GM18519 (cell line): ENCODE measurements at regions not wholly inside any gene's neighbourhood (a gene's known extent, or its start where the extent isn't known, plus 50 kb on each side); places are given as distances from the start of the nearest gene placed in this dataset.

ENCODE experiments used
- ATAC-seq: cut with Tn5 transposase; IDR thresholded peaks from one replicate; pipeline ENCODE4 v1.9.1; 2021; ENCODE audit warnings: mild to moderate bottlenecking, moderate library complexity; ENCODE audit not compliant: unreplicated experiment, low FRiP score

DNA sequence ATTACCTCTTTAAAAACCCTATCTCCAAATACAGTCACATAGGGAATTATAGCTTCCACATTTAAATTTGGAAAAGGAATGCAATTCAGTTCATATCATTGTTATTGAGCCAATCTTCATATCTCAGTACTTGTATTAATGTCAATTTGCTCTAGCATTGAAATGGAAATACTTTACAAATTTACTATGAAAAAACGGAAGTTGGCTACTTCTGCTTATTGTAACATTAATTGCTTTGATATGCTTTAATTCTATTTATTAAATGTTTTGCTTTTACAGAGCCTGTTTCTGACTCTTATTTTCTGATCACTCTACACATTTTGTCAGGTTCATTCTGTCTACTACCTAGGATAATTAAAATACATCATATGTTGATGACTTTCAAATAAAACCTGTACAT is 412.6 kb downstream of the KCNJ3 start:
- ATAC-seq: no peak

GRCh38 chr2:155109527-155109926 is 411.0 kb downstream of the KCNJ3 start:
- no peak for ATAC-seq

GRCh38 chr2:155100261-155100660 is 401.8 kb downstream of the KCNJ3 start:
- no peak for ATAC-seq

GRCh38 chr2:155099784-155100183 is 401.3 kb downstream of the KCNJ3 start:
- ATAC-seq: no peak

- no peak for ATAC-seq
Observed at GRCh38 chr2:155095613-155096012, 397.1 kb downstream of the KCNJ3 start.

GRCh38 chr2:155080373-155080772 is 381.9 kb downstream of the KCNJ3 start:
- ATAC-seq: no peak

GRCh38 chr2:155070489-155070888 is 372.0 kb downstream of the KCNJ3 start:
- ATAC-seq: no peak

DNA sequence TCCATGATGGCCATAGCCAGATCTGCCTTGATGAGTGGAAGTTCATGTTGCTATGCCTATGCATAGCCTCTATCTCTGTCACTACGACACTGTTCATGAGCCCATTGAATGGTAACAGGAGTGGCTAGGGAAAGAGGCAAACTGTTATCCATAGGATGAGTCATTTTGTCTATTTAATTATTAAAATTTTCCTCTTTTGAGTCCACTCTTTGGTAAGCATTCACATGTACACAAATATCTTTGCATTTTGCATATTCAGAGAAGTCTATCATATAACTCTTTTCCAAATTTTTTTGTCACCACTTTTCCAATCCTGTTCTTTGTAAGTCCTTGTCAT is 364.4 kb downstream of the KCNJ3 start:
- no peak for ATAC-seq

DNA sequence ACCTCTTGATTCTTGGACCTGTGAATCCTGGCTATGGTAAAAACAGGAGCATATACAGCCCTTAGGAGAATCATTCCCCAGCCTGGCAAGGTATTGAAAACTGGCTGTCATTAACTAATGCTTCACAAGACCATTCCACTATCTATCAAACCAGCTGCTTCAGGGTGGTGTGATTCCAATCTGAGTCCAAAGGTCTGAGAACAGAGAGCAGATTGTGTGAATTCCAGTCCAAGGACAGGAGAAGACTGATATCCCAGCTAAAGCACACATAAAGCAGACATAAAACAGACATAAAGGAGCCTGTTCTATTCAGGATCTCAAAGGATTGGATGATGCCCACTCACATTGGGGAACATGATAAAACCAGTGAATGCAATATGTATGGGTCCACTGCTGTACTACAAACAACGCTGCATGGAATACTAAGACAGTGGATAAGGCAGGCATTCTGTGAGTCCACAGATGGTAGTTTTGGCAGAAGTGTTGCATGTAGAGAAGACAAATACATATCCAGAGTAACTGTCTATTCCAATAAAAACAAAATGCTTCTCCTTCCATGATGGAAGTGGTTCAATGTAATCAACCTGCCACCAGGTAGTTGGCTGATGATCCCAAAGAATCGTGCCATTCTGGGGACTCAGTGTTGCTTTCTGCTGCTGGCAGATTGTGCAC is 363.9 kb downstream of the KCNJ3 start:
- ATAC-seq: no peak

- ATAC-seq: no peak
Observed at GRCh38 chr2:155060896-155061295, 362.4 kb downstream of the KCNJ3 start.

DNA sequence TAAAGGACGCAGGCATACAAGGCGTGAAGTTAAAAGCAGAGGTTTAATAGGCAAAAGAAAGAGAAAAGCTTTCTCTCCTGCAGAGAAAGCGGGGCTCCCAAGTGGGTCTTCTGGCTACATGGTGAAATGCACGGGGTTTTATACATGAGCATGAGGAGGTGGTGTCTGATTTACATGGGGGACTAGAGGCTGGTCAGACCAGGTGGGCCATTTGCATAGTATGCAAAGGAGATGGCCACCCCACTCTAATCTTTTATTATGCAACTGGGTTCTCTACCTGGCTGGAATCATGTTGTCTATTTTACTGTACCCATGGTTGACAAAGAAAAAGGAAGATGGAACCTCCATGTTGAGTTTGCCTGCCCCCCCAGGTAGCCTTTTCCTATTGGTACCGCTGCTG is 356.2 kb downstream of the KCNJ3 start:
- ATAC-seq: no peak

DNA sequence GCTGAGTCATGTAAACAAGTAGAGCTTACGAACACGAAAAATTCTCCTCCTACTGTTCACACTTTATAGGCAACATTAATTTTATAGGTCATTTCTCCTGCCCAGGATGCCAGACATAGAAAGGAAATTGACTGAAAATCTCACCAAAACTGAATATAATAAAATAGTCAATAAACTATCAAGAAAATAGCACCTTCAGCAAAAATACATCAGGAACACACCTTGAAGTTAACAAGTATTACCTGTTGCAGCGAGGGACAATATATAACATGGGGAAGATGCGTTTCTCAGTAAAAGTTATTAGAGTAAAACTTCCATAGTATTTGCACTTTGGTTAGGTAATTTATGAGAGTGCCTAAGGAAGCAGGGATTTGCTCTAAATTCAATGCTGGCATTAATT is 344.6 kb downstream of the KCNJ3 start:
- no peak for ATAC-seq

DNA sequence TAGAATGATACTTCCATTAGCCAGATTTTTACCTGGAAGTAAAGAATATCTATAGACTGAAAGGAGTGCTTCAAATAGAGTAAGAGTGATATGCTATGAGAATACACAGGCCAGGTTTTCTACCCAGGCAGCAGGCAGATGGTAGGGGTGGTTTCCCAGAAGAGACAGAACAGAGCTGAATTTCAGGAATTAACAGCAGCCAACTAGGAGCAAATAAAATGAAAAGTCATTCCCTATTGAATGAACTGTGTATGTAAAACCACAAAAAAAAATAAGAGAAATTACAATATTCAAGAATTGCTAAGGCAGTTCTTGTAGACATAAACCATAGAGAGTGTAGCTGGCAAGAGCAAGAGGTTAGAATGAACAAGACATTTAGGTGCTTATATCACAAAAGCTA is 336.8 kb downstream of the KCNJ3 start:
- no peak for ATAC-seq

DNA sequence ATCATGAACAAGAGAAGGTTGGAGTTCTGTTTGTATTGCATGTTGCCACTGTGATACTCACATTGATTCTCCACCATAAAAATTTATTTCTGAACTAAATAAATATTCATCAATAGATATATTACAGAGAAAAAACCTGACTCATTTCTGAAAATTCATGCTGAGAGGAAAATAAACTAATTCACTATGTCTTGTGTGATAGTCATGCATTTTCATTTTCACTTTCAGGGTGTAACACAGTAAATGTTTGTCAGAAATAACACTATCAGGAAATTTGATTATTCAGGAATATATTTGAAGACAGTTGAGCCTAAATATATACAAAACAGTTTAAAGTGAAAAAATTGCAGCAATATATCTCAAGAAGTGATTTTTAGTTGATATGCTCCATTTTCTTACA is 335.2 kb downstream of the KCNJ3 start:
- peak; percentile 74 for ATAC-seq

GRCh38 chr2:155030296-155030695 is 331.8 kb downstream of the KCNJ3 start:
- no peak for ATAC-seq

DNA sequence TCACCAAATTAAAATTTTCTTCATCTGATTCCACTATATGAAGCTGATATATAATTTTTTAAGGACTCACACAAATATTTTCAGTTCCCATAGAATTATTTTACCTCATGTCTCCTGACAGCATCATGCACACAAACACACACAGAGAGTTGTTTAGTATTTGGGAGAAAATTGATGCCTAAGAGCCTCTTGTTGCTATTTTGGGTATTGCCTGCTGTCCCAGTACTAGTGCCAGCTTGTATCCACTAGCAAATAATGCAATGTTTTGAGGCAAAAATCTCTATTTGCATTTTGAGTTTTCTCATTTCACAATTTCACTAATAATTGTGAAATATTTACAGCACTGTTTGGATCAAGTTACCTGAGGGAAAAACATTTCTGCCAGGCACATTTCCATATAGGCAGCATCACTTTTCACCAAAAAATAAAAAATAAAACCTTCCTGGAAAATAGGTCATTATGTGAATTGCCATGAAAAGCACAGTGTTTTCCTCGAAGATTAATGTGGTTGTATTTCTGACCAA is 328.2 kb downstream of the KCNJ3 start:
- ATAC-seq: no peak

GRCh38 chr2:155023674-155024073 is 325.2 kb downstream of the KCNJ3 start:
- no peak for ATAC-seq

DNA sequence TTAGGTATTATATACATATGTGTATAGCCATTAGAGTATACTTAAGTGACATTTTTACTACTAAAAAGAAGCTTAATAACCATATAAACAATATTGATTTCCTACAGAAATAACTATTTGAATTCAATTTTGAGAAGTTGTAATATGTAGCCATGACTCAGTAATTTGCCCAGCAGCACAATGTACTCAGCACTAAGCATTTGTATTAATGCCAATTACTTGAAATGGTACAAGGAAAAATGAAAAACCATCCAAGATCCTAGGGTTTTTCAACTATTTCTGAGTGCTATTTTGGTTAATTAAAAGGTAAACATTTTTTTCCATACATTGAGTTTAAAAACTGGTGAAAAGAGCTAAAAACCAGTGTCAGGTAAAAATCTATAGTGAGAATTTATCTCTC is 324.0 kb downstream of the KCNJ3 start:
- ATAC-seq: no peak

DNA sequence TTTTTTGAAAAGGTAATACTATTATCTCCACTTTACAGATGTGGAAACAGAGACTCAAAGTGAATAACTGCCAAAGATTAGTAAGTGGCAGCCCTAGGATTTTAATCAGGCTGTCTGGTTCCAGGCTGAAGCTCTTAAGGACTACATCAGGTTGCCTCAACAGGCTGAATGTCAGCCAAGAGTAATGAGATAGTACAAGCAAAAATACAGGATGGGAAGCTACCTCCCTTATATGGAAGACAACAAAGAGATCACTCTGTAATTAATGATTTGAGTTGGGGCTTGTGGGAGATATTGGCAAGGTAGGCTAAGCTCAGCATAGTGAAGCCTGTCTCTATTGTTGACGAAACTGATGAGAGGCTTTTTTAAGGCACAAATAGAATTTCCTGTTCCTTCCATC is 323.1 kb downstream of the KCNJ3 start:
- no peak for ATAC-seq

- ATAC-seq: no peak
Observed at GRCh38 chr2:155020246-155020645, 321.8 kb downstream of the KCNJ3 start.

DNA sequence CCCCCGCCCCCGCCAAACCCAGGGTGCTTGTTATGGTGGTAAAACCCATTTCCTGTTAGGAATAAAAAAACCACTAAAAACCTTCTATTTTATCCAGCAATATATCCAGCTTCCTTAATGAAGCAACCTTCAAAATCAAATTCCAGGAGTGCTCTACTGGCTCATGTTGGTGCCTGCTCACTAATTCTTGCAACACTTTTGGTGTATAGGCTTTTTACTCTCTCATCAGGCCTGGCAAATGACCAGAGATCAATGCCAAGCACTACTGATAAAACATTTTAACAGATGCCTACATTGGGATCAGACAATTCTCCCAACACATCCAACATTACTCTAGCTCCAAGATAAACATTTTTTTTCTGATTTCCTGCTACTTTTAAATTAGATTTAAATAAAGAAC is 312.4 kb downstream of the KCNJ3 start:
- ATAC-seq: no peak

DNA sequence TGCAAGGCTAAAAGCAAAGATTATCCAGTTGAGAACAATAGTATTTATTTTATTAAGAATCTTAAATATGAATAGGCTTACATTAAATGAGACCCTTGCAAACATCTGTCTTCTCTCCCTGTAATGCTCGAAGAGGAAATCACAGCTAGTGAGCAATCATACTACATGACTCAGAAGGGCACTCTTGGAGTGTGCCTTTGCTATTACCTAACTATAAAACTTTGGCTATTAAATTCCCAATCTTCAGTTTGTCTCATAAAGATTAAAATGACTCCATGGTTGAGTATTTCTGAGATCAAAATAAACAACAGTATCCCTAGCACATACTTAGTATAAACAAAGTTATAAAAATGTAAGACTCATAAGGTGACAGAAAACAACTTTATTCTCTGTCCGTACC is 296.9 kb downstream of the KCNJ3 start:
- no peak for ATAC-seq

DNA sequence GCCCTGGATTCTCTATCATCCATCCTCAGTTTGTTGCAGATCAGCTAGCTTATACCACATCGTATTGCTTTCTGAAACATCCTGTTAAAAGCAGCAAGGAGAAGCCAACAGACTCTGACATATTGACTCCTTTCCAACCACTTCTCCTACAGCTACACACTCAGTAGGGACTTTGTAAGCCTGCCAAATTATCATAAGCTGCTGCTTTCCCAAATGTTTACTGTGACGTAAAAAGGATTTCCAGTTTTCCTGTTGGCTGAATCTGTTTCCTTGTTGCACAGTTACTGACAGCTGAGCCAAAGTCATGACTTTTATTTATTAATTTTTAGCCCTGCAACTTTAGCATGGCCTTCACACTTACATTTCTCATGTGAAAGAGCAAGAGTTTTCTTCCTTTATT is 294.3 kb downstream of the KCNJ3 start:
- no peak for ATAC-seq
